CD14-positive monocyte (primary cell): ENCODE measurements at regions not wholly inside any gene's neighbourhood (a gene's known extent, or its start where the extent isn't known, plus 50 kb on each side); places are given as distances from the start of the nearest gene placed in this dataset.

ENCODE experiments used
- DNase-seq, 3 donors: peaks; one replicate each; pipeline ENCODE4 v3.0.0-alpha.2; 2011 to 2022
- H2AFZ ChIP-seq: 2 replicates; pipeline ENCODE4 v1.6.0; 2012; ENCODE audit warnings: mild to moderate bottlenecking, low read depth, low read length, inconsistent platforms; ENCODE audit not compliant: insufficient read depth, poor library complexity, severe bottlenecking
- H3K27ac ChIP-seq, 2 donors: 1 replicate in 1 of 2; 2 replicates in 1 of 2; pipeline ENCODE4 v1.5.1; 2012 to 2013; ENCODE audit warnings: low read length in 2 of 2, control low read depth in 1 of 2, inconsistent platforms in 1 of 2, low read depth in 1 of 2, mild to moderate bottlenecking in 1 of 2
- H3K27me3 ChIP-seq, 2 donors: one replicate each; pipeline versions ENCODE4 v1.6.0 to v1.6.1; 2011 to 2013; ENCODE audit warnings: low read length in 2 of 2; ENCODE audit not compliant: control insufficient read depth in 2 of 2, insufficient read depth in 2 of 2
- H3K36me3 ChIP-seq, 2 donors: replicated peaks in 1 of 2; 1 replicate in 1 of 2; 2 replicates in 1 of 2; pipeline versions ENCODE4 v1.5.1 to v1.6.1; 2012 to 2013; ENCODE audit warnings: low read length in 2 of 2, control low read depth in 1 of 2, inconsistent platforms in 1 of 2, mild to moderate bottlenecking in 1 of 2; ENCODE audit not compliant: insufficient read depth in 2 of 2, control insufficient read depth in 1 of 2
- H3K4me1 ChIP-seq, 2 donors: 1 replicate in 1 of 2; 2 replicates in 1 of 2; pipeline versions ENCODE4 v1.5.1 to v1.6.1; 2012 to 2013; ENCODE audit warnings: low read length in 2 of 2, control low read depth in 1 of 2, inconsistent platforms in 1 of 2, mild to moderate bottlenecking in 1 of 2, moderate library complexity in 1 of 2; ENCODE audit not compliant: insufficient read depth in 2 of 2, control insufficient read depth in 1 of 2
- H3K4me2 ChIP-seq: replicated peaks from 2 replicates; pipeline ENCODE3; 2012; ENCODE audit warnings: low read length, moderate library complexity, mild to moderate bottlenecking; ENCODE audit not compliant: poor library complexity, severe bottlenecking; ENCODE audit errors: extremely low read depth
- H3K4me3 ChIP-seq, 3 experiments: fragments of 200-600 bp in 1 of 3; sonication (generic) in 1 of 3; replicated peaks in 1 of 3; 1 replicate in 2 of 3; 2 replicates in 1 of 3; pipeline ENCODE4 v1.5.1; 2011 to 2013; ENCODE audit warnings: low read length in 3 of 3, mild to moderate bottlenecking in 3 of 3, control low read depth in 2 of 3, low read depth in 2 of 3, inconsistent platforms in 1 of 3, moderate library complexity in 1 of 3
- H3K79me2 ChIP-seq: 2 replicates; pipeline ENCODE4 v1.6.0; 2012; ENCODE audit warnings: mild to moderate bottlenecking, control low read depth, inconsistent platforms, low read length, moderate library complexity; ENCODE audit not compliant: insufficient read depth
- H3K9ac ChIP-seq: 2 replicates; pipeline ENCODE4 v1.6.0; 2017; ENCODE audit warnings: low read length, mild to moderate bottlenecking; ENCODE audit not compliant: insufficient read depth, poor library complexity, severe bottlenecking
- H3K9me3 ChIP-seq, 2 donors: replicated peaks in 1 of 2; 1 replicate in 1 of 2; 2 replicates in 1 of 2; pipeline versions ENCODE4 v1.5.1 to v1.6.1; 2012 to 2013; ENCODE audit warnings: low read length in 2 of 2, control low read depth in 1 of 2; ENCODE audit not compliant: control insufficient read depth in 1 of 2, insufficient read depth in 1 of 2
- H4K20me1 ChIP-seq: 2 replicates; pipeline ENCODE4 v1.6.0; 2012; ENCODE audit warnings: mild to moderate bottlenecking, low read length, control low read depth, moderate library complexity; ENCODE audit not compliant: insufficient read depth
- H3K27ac Mint-ChIP-seq, 7 donors: one replicate each; pipeline ENCODE4 v1.8.0; 2020; ENCODE audit warnings: mild to moderate bottlenecking in 7 of 7, mixed read lengths in 7 of 7, moderate library complexity in 6 of 7, inconsistent platforms in 2 of 7
- H3K27me3 Mint-ChIP-seq, 3 donors: one replicate each; pipeline ENCODE4 v1.8.0; 2021 to 2022; ENCODE audit warnings: low read depth in 3 of 3, mild to moderate bottlenecking in 3 of 3, mixed read lengths in 3 of 3, moderate library complexity in 3 of 3, inconsistent platforms in 1 of 3
- H3K36me3 Mint-ChIP-seq, 2 donors: one replicate each; pipeline ENCODE4 v1.8.0; 2020; ENCODE audit warnings: mixed read lengths in 2 of 2, inconsistent platforms in 1 of 2, mild to moderate bottlenecking in 1 of 2
- H3K4me1 Mint-ChIP-seq: one replicate; pipeline ENCODE4 v1.8.0; 2020; ENCODE audit warnings: mild to moderate bottlenecking, mixed read lengths
- H3K4me3 Mint-ChIP-seq, 2 donors: one replicate each; pipeline ENCODE4 v1.8.0; 2020; ENCODE audit warnings: mild to moderate bottlenecking in 2 of 2, mixed read lengths in 2 of 2, moderate library complexity in 1 of 2
- H3K9me3 Mint-ChIP-seq, 7 donors: one replicate each; pipeline ENCODE4 v1.8.0; 2020 to 2022; ENCODE audit warnings: mixed read lengths in 7 of 7, mild to moderate bottlenecking in 6 of 7, moderate library complexity in 6 of 7, inconsistent platforms in 2 of 7
- WGBS: methylation state at CpG from one replicate; pipeline ENCODE4 v1.1.5; 2013; ENCODE audit warnings: missing lambda C conversion rate; ENCODE audit not compliant: insufficient coverage; 5-methylcytosine and 5-hydroxymethylcytosine counted together
- intact Hi-C, 2 donors: fragments of 100-400 bp; cut with micrococcal nuclease; formaldehyde crosslinking; loops; one replicate each; pipeline versions ENCODE4 v1.15.0 to v1.15.1; 2023
- TF ChIP-seq, protein P1 (sequence below): fragments of 200-600 bp; IDR thresholded peaks from one replicate; pipeline ENCODE4 v1.8.0; 2022; ENCODE audit warnings: antibody characterized with exemption, mild to moderate bottlenecking

- intact Hi-C loops: no loop called here
- no peaks in the 10 kb centered on the region for H3K9me3 Mint-ChIP-seq
- H2AFZ ChIP-seq: no peak overlapping the region
- no CpG with 5 or more reads among the region's 3 CpGs for WGBS
- no peaks in the 10 kb centered on the region for H3K9me3 ChIP-seq
- peaks cover 2% of the 10 kb centered on the region for H3K4me1 Mint-ChIP-seq
- TF ChIP-seq, protein P1, sequence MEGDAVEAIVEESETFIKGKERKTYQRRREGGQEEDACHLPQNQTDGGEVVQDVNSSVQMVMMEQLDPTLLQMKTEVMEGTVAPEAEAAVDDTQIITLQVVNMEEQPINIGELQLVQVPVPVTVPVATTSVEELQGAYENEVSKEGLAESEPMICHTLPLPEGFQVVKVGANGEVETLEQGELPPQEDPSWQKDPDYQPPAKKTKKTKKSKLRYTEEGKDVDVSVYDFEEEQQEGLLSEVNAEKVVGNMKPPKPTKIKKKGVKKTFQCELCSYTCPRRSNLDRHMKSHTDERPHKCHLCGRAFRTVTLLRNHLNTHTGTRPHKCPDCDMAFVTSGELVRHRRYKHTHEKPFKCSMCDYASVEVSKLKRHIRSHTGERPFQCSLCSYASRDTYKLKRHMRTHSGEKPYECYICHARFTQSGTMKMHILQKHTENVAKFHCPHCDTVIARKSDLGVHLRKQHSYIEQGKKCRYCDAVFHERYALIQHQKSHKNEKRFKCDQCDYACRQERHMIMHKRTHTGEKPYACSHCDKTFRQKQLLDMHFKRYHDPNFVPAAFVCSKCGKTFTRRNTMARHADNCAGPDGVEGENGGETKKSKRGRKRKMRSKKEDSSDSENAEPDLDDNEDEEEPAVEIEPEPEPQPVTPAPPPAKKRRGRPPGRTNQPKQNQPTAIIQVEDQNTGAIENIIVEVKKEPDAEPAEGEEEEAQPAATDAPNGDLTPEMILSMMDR: no peak
- no peaks in the 10 kb centered on the region for H3K27me3 ChIP-seq
- no peak overlapping the region for H3K27ac ChIP-seq
- no peak overlapping the region for H3K9ac ChIP-seq
- no peak overlapping the region for H3K27ac Mint-ChIP-seq
- no peaks in the 10 kb centered on the region for H3K36me3 Mint-ChIP-seq
- H3K27me3 Mint-ChIP-seq: peaks cover 1 to 2% (median 2%) of the 10 kb centered on the region in 3 donors
- DNase-seq: no peak
- H3K4me2 ChIP-seq: no peak overlapping the region
- no peaks in the 10 kb centered on the region for H3K4me1 ChIP-seq
- H3K4me3 Mint-ChIP-seq: no peak overlapping the region
- no peaks in the 10 kb centered on the region for H3K79me2 ChIP-seq
- H3K36me3 ChIP-seq: no peaks in the 10 kb centered on the region
- H4K20me1 ChIP-seq: no peaks in the 10 kb centered on the region
- H3K4me3 ChIP-seq: no peak overlapping the region
Observed at GRCh38 chr10:3533296-3533695, 251.7 kb downstream of the KLF6 start.

DNA sequence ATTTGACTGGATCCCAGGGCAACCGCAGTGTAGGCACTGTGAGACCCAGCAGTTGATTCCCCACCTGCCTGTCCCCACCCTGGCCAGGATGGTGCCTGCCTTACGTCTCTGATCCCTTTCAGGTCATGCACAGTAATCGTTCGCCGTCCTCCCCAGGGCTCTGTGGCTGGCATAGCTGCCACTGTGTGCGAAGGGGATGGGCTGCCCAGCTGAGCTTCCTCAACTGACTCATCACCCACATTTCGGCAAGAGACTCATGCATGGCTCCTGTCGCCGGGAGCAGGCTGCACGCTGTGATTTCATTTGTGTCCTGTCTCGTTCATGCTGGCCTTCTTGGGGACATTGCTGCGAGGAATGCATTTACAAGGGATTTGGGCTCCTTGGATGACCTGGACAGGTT lies 252.4 kb downstream of the KLF6 start:
- H2AFZ ChIP-seq: no peak overlapping the region
- no peak overlapping the region for H3K4me2 ChIP-seq
- H3K27ac Mint-ChIP-seq: no peak overlapping the region
- H3K27ac ChIP-seq: no peak overlapping the region
- TF ChIP-seq, protein P1: no peak
- no peaks in the 10 kb centered on the region for H3K36me3 ChIP-seq
- peaks cover 1 to 2% (median 1%) of the 10 kb centered on the region in 3 donors for H3K27me3 Mint-ChIP-seq
- H3K9me3 ChIP-seq: no peaks in the 10 kb centered on the region
- H3K27me3 ChIP-seq: no peaks in the 10 kb centered on the region
- 85% methylated on average over 11 of the region's 12 CpGs for WGBS
- H3K4me1 Mint-ChIP-seq: peaks cover 2% of the 10 kb centered on the region
- H3K9me3 Mint-ChIP-seq: no peaks in the 10 kb centered on the region
- H3K4me3 ChIP-seq: no peak overlapping the region
- no peak overlapping the region for H3K4me3 Mint-ChIP-seq
- H3K79me2 ChIP-seq: no peaks in the 10 kb centered on the region
- H4K20me1 ChIP-seq: no peaks in the 10 kb centered on the region
- peak in 1 of 3 donors; percentile 14 for DNase-seq
- no peaks in the 10 kb centered on the region for H3K36me3 Mint-ChIP-seq
- intact Hi-C loops: no loop called here
- H3K9ac ChIP-seq: no peak overlapping the region
- H3K4me1 ChIP-seq: no peaks in the 10 kb centered on the region
